Cardiac fibroblast (primary cell): ENCODE measurements at regions not wholly inside any gene's neighbourhood (a gene's known extent, or its start where the extent isn't known, plus 50 kb on each side); places are given as distances from the start of the nearest gene placed in this dataset.

Experiments used
- DNase-seq, 2 donors: peaks; one replicate each; pipeline versions ENCODE4 v3.0.0 to v3.0.0-alpha.2; 2010; ENCODE audit warnings: low read depth in 2 of 2
- H3K4me3 ChIP-seq, 2 donors: replicated peaks in 1 of 2; 1 replicate in 1 of 2; 2 replicates in 1 of 2; pipeline ENCODE4 v1.5.1; 2011; ENCODE audit warnings: low read depth in 2 of 2, low read length in 2 of 2, mild to moderate bottlenecking in 2 of 2, moderate library complexity in 1 of 2
- TF ChIP-seq, protein P1 (sequence below): IDR thresholded peaks from one replicate; pipeline ENCODE4 v1.5.1; 2011; ENCODE audit warnings: low read depth, mild to moderate bottlenecking, low read length, inconsistent platforms

DNA sequence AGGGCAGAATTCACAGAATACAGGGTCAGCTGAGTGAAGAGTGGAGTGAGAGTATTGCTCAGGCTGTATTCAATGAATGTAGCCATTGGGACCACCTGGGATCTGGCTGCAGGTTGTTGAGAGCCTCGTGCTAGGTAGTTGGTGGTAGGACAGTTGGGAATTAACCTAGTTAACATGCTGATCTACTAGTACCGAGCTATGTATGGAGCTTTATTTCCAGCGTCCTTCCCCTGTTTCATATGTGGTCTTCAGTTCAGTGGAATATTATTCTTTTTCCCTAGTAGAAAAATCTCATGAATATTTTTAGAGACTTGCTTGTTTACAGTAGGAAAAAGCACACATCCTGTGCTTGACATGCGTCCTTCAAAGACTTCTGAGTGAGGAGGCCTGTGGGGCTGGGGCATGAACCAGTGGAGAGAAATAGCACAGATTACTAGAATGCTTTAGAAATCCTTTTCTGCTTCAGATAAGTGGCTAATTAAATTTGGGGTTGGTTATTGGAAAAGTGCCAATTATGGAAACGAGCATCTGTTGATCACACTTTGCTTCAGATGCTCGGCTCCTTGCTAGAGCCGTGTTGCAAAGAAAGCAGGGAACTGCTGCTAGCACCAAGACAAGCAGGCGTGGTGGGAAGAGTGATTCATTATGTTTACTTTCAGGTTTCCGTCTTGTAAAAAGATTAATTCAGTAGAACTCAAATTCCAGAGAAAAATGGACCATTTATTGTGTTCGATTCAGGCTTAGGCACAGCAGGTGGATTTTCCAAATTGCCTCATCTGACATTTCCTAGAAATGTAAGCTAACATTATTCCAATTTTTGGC, 53.6 kb downstream of the ARF6 start:
- H3K4me3 ChIP-seq, result no peak overlapping the region
- TF ChIP-seq, protein P1, sequence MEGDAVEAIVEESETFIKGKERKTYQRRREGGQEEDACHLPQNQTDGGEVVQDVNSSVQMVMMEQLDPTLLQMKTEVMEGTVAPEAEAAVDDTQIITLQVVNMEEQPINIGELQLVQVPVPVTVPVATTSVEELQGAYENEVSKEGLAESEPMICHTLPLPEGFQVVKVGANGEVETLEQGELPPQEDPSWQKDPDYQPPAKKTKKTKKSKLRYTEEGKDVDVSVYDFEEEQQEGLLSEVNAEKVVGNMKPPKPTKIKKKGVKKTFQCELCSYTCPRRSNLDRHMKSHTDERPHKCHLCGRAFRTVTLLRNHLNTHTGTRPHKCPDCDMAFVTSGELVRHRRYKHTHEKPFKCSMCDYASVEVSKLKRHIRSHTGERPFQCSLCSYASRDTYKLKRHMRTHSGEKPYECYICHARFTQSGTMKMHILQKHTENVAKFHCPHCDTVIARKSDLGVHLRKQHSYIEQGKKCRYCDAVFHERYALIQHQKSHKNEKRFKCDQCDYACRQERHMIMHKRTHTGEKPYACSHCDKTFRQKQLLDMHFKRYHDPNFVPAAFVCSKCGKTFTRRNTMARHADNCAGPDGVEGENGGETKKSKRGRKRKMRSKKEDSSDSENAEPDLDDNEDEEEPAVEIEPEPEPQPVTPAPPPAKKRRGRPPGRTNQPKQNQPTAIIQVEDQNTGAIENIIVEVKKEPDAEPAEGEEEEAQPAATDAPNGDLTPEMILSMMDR, result no peak
- DNase-seq, result peak; percentile 72 to 81

DNA sequence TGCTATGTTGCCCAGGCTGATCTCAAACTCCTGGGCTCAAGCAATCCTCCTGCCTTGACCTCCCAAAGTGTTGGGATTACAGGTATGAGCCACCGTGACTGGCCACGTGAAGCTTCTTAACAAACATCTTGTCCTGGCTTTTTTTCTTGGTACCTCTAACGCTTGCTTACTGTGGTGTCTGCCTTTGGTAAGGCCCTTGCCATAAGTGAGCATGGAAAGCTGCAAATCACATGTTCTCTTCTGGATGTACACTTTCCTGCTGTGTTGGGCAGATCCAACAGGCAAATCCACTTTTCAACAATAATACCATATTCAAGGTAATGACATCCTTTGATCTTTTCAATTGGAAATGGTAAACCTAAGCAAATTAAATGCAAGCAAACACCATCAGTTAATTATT, 54.6 kb downstream of the ARF6 start:
- TF ChIP-seq, protein P1, result no peak
- H3K4me3 ChIP-seq, result no peak overlapping the region
- no peak for DNase-seq

DNA sequence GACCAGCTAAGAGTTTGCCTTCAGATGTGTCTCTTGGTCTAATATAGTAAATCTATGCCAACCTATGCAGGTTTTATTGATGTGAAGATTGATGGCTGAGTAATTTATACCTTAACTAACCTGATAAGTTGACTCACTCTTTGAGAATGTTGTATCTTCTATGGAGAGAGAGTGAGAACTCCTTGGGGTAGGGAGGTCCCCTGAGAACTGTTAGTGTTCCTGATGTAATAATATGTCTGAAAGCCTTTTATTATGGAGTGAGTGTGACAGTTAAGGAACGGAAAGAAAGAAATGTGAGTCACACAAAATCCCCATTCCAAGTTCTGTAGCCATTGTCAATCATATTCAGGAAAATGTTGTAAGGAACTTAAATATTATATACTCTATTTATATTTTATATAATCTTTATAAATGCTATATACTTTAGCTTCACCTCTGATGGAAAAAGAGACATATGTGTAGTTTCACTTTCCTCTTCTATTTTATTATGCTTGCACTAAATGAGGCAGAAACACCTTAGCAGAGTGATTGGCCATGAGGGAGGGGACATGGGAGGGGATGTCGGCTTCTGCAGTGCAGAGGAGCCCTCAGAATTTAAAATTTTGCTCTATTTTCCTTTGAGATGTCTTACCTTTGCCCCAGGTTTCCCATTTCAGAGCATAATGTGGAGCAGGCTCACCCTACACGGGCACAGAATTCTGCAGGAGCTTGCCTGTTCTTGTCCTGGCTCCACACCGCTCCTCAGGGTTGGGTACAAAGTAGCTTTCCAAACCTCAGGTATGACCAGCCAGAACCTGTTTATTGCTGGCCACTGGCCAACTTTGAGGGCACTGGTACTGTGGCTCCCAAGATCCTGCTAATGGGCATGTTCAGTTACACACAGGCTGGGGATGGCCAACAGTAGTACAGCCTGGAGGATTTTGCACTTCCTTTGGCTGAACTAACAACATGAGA, 57.7 kb downstream of the ARF6 start:
- H3K4me3 ChIP-seq, result no peak overlapping the region
- TF ChIP-seq, protein P1, result no peak
- DNase-seq, result peak in 1 of 2 donors; percentile 58

DNA sequence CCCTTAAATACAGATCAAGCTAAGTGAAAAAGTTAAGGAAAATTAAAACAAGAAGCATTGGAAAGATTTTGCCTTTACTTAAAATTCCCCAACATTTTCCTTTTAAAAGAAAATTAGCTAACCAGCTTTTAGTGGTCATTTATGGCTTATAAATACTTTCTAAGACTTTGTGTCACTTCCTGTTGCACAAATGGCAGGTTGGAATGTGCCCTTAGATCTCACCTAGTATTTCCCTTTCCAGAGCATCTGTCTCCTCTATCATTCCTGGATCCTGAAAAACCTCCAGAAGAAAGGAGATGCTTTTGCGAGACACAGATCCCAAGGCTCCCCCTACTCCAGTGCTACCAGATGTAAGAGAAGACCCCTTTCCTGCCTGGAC, 58.3 kb downstream of the ARF6 start:
- TF ChIP-seq, protein P1, result no peak
- H3K4me3 ChIP-seq, result no peak overlapping the region
- no peak for DNase-seq

DNA sequence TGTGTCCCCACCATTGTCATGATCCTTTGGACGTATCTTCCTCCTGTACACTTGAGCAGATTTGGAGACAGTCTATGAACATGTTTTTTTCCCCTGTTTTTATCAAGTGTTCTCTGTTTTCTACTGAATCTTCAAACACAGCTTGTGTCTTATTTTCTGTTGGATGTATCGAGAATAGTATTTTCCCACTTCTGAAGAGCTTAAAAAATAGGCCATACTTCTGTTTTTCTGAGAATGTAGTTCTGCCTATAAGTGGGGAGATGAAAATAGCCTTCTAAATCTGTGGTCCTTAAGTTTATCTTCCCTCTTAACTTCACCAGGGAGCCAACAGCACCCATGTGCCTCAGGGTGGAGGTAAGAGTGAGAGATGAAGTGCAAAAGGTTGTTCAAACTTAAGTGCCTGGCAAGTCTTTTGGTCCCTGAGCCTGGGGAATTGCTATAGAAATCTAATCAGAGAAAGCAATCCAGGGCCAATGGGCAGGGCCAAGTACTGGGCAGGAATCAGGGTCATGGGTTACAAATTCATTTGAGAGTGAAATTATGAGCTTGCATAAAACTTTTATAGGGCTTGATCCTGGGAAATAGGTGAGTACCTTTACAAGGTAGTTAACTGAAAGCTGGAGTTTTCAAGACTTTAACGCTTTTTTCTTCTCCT, 58.9 kb downstream of the ARF6 start:
- TF ChIP-seq, protein P1, result no peak
- H3K4me3 ChIP-seq, result no peak overlapping the region

DNA sequence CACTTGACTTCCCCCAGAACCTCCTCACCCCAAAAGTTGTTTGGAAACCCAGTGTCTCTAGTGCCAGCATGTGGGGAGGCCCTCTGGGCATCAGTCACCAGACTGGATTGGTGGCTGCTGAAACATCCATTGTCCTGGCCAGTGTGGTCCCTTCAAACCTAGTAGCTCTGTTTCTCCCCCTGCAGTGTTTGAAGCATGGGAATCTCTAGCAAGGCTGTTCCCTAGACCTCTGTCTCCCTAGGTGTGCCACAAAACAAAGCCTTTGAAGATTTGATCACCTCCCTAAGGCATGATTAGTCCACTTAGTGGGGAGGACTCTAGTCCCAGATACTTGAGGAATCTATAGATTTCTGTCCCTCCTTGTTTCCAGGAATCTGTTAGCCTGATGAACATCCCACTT, 60.3 kb downstream of the ARF6 start:
- TF ChIP-seq, protein P1, result no peak
- no peak for DNase-seq
- no peak overlapping the region for H3K4me3 ChIP-seq

More for the DNA sequence above, 58.9 kb downstream of the ARF6 start:
- no peak for DNase-seq
